HTR-8/SVneo (cell line): ENCODE measurements at regions not wholly inside any gene's neighbourhood (a gene's known extent, or its start where the extent isn't known, plus 50 kb on each side); places are given as distances from the start of the nearest gene placed in this dataset.
A peak's percentile ranks its signal among the peaks of the same experiment; 100 is the strongest.

Experiments
- DNase-seq: peaks from one replicate; pipeline ENCODE4 v3.0.0; 2011; ENCODE audit warnings: low spot score, mixed read lengths; ENCODE audit not compliant: insufficient read length
- FAIRE-seq: peaks from 2 replicates; lab custom pipeline; 2011; peaks lifted over from hg19 to GRCh38; lab: Jason Lieb, UNC

- DNase-seq (peak; percentile 15), FAIRE-seq (no peak)
Measured at GRCh38 chr10:28250782-28251181, 52.1 kb downstream of the MPP7 start.

DNA sequence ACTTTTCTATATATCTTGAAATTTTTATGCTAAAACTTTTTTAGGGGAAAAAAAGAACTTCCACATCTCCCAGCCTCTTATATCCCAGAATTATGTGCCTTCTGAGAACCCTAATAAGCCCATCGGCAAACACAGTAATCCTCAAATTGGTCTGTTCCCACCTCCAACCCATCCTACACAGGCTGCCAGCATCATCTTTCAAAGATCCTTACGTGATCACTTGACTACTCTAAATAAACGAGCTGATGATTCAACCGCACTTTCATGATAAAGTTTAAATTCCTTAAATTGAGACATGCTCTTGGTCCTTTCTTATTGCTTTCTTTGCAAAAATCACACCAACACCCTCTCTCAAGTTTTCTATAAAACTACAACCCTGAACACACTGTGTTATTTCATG is 52.5 kb downstream of the MPP7 start:
- DNase-seq = no peak
- no peak for FAIRE-seq

GRCh38 chr10:28249512-28249911 is 53.4 kb downstream of the MPP7 start:
- no peak for FAIRE-seq

GRCh38 chr10:28248092-28248491 is 54.8 kb downstream of the MPP7 start:
- FAIRE-seq (no peak), DNase-seq (no peak)

More at GRCh38 chr10:28249512-28249911, 53.4 kb downstream of the MPP7 start:
- no peak for DNase-seq

DNA sequence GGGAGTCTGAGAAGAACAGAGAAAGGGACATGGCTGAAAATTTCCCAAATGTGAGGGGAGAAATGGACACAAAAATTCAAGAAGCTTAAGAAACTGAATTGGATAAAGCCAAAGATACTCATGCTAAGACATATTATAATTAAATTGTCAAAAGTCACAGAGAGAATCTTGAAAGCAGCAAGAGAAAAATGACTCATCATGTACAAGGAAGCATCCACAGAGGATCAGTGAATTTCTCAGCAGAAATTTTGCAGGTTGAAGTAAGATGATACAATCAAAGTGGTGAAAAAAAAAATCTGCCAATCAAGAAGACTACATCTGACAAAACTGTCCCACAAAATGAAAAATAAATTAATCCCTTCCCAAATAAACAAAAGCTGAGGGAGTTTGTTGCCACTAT is 56.8 kb downstream of the MPP7 start:
- no peak for DNase-seq
- FAIRE-seq = no peak

DNA sequence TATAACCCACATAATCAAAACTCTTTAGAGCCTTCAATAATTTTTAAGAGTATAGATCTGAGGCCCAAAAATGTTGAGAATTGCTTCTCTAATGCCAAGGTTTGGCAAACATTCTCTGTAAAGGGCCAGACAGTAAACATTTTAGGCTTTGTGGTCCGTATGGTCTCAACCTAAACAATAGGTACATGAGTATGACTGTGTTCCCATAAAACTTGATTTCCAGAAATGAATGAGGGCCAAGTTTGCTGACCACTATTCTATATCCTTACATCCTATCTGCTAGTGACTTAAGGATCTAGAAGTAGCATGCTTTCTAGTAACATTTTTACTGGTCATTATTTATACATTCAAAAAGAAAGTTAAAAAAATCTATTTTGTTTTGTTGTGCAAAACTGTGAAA is 58.9 kb downstream of the MPP7 start:
- DNase-seq = no peak

GRCh38 chr10:28242555-28243204 is 60.2 kb downstream of the MPP7 start:
- DNase-seq (no peak), FAIRE-seq (no peak)

More for the DNA sequence above, 58.9 kb downstream of the MPP7 start:
- no peak for FAIRE-seq

- FAIRE-seq = peak; percentile 36
- peak; percentile 54 for DNase-seq
Measured at GRCh38 chr10:28241741-28242399, 61.0 kb downstream of the MPP7 start.

DNA sequence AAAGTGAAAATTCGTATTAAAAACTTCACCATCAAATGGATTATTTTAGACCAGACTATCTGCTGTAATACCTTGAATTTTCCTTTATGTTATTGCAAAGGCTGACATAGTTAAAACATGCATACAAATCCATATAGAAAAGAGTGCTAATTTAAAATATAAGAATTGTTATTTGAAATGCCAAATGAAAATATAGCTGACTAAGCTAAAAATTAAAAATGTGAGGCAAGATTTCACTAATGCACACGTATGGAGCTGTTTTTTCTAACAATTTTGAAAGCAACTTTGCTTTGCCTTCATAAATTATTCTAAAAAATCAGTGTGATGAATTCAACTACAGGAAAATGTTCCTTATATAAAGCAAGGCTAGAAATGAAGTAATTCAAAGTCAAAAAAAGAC is 62.5 kb downstream of the MPP7 start:
- FAIRE-seq = no peak
- no peak for DNase-seq

GRCh38 chr10:28236591-28236990 is 66.3 kb downstream of the MPP7 start:
- no peak for FAIRE-seq
- no peak for DNase-seq

- DNase-seq (no peak), FAIRE-seq (no peak)
Measured at GRCh38 chr10:28220811-28221210, 82.1 kb downstream of the MPP7 start.

DNA sequence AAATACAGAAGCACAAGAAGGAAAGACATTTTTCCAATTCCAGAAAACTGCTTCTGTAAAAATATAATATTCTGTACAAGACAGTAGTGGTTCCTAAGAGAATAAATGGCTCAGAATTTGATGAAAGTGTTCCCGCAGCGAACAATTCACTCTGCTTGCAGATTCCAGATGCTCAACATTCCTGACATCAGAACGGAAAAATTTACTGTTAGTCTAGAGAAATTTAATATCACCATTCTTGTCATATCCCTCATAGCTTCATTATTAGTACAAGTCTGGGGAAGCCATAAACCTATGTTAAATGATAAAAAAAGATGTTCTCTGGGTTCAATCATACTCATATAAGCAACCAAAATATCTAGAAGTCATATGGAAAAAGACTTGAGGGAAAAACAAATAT is 83.6 kb downstream of the MPP7 start:
- DNase-seq (peak; percentile 33), FAIRE-seq (no peak)

DNA sequence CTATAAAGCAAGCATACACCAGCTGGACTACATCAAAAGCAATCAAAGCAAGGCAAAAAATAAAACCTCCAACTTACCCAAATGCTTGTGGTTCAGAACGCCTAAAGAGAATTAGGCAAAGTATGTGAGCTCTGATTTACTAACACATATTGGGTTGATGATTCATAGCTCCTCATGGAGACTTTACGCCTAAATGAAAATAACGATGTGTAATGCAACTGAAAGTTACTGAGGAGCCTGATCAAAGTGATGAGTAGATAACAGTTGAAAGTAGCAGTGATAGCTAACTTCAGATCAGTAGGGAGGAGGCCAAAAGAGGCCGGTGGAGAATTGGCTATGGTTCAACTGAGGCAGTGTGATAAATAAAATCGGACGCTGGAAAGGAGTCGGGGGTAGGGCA is 85.0 kb downstream of the MPP7 start:
- peak; percentile 42 for DNase-seq
- FAIRE-seq = peak; percentile 55

DNA sequence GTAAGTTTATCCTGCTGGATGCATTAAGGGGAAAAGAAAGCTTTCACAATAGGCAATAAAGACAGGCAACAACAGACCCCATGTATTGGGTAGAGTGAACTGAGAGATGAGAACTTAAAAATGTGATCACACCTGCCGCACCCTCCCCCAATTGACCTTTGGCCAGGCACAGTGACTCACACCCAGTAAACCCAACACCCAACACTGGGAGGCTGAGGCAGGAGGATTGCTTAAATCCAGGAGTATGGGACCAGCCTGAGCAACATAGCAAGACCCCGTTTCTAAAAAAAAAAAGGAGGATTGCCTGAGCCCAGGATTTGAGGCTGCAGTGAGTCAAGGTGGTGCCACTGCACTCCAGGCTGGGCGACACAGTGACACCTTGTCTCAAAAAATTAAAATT is 86.9 kb downstream of the MPP7 start:
- FAIRE-seq = no peak
- no peak for DNase-seq

DNA sequence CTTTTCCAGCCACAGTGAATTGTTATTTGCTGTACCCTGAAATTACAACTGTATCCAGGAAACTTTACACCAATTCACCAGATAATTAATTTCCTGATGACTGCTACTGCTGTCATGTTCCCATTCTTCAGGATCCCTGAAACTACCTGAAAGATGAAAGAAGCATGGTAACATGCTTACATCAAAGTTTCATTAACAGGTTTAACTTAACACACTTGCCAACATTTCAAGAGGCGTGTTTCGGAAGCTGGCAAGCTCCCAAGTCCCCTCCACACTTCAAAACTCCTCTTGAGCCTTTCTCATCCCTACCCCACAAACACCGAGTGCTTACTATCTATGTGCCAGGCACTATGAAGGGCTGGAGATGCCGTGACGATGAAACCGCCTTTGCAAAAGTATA is 88.6 kb downstream of the MPP7 start:
- FAIRE-seq (no peak), DNase-seq (no peak)

- FAIRE-seq (no peak), DNase-seq (no peak)
Measured at GRCh38 chr10:28211759-28212158, 91.1 kb downstream of the MPP7 start.

- FAIRE-seq (no peak), DNase-seq (no peak)
Measured at GRCh38 chr10:28207799-28208198, 95.1 kb downstream of the MPP7 start.

DNA sequence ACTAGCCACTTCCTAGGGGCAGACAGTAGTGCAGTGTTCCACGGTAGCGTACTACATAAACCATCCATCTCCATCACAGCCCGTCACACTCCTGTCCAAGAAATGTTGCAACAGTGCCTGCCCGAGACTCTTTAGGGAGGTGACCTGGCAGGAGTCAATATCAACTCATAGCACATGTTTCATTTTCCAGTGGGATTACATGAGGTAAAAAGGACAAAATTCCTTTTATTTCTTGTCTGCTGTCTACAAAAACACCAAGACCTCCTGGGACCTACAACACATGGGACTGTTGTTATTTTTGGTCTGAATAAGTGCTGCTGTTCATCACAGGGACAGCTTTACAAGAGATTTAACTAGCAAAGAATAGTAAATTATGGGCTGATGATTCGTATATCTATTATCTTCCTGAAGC is 99.9 kb downstream of the MPP7 start:
- peak; percentile 90 for FAIRE-seq

GRCh38 chr10:28201410-28202400 is 101.2 kb downstream of the MPP7 start:
- DNase-seq = no peak
- FAIRE-seq = no peak

More for the DNA sequence above, 99.9 kb downstream of the MPP7 start:
- DNase-seq = peak; percentile 50

DNA sequence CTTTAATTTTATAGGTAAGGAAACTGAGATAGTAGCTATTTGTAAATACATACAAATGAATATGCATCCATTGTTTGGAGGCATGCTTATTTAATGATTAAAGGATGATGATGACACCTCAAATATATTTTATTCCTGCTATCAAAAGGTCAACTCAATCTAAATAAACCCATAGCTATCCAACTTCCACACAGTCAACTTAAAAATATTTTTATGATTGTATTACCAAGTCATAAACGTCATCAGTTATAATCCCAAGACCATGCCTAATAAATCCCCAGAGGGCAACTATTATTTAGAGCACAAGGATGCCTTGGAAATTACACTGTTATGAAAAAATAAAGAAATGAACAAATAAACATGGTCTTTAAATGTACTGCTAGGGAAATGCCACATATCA is 102.1 kb downstream of the MPP7 start:
- DNase-seq = no peak

DNA sequence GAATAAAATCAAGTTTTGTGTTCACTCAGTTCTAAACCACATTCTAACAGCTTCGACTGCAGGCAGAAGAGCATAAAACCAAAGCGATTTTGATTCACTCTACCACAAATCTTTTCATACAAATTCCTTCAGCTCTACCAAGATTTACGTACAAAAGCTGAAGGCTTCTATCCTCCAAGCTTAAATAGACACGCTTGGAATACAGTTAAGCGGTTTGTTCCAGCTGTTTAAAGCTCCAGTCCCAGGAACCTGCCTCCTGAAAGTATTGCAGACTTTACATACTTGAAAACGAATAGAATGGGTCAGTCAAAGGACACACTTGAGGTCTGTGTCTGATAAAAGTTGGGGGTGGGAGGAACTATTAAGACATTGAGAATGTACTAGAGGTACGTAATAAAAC is 102.9 kb downstream of the MPP7 start:
- DNase-seq = no peak
- no peak for FAIRE-seq

More for the DNA sequence above, 102.1 kb downstream of the MPP7 start:
- no peak for FAIRE-seq
